GM18858 (cell line): ENCODE measurements at regions not wholly inside any gene's neighbourhood (a gene's known extent, or its start where the extent isn't known, plus 50 kb on each side); places are given as distances from the start of the nearest gene placed in this dataset.
"Not testable (repeated sequence)": the region's sequence is repeated elsewhere in the genome, so short reads cannot be mapped to it uniquely, and the experiment has no call there.

Experiments used
- ATAC-seq: cut with Tn5 transposase; IDR thresholded peaks from one replicate; pipeline ENCODE4 v1.9.1; 2021; ENCODE audit not compliant: unreplicated experiment

GRCh38 chr3:20842002-20842401 is 656.0 kb upstream of the SGO1 start:
- no peak for ATAC-seq

DNA sequence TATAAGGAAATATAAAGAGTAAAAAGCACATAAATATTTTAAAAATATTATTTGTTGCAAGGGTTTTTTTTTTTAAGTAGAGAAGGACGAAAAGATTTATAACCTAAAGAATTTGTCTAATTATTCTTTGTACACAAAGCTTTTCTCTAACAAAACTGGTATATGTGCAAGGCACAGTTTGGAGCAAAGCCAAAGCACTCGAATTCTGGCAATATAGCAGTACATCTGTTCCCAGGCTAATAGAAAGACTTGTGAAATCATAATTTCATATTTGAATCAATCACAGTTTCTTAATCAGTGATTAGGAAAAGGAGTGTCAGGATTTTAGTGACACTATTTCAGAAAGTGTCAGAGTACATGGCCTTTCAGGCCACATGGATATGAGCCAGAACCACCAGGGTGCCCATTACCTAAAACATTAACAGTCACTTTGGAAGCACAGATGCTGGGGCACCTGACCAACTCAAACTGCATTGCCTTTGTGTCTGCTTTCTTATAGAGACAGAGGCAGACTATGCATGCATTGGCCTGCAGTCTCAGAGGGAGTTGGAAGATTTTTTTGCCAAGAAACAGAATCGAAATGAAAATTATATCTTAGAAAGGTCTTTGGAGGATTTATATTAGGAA is 651.8 kb upstream of the SGO1 start:
- no peak for ATAC-seq

DNA sequence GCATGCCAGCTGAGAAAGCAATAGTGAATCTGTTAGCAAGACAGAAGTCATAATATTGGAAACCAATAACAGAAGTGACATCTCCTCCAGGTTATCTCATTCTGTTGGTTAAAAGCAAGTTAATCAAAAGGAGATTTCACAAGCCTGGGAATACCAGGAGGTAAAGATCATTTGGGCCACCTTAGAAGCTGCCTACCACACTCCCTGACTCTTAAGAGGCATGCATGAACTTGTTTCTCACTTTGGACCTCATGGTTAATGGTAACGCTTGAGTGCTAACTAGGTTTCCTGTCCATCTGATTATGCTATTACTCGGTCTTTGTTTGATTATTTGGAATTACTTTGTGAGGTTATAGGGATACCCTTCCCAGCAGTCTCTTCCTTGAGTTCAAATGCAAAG is 650.8 kb upstream of the SGO1 start:
- no peak for ATAC-seq

DNA sequence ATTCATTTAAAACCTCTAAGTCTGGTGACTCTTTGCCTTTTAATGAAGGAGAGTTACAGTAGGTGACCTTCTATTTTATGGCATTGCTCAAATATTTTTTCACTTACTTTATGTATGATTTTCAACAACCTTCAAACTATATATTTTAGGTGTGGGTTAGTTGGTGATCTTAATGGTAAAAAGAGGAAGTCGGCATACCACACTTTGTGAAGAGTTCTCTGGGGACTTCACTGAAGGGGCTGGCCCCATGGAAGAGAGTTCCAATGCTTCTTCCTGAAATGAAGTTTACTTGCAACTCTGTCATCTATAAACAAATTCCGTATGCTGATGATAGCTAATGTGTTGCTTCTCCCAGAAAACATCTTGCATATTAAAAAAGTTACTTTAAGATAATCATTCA is 647.0 kb upstream of the SGO1 start:
- ATAC-seq = no peak

- no peak for ATAC-seq
Measured at GRCh38 chr3:20822251-20822650, 636.2 kb upstream of the SGO1 start.

DNA sequence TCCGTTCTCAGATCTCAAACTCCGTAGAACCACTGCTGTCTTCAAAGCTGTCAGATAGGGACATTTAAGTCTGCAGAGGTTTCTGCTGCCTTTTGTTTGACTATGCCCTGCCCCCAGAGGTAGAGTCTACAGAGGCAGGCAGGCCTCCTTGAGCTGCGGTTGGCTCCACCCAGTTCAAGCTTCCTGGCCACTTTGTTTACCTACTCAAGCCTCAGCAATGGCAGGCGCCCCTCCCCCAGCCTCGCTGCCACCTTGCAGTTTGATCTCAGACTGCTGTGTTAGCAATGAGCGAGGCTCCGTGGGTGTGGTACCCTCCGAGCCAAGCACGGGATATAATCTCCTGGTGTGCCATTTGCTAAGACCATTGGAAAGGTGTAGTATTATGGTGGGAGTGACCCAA is 634.9 kb upstream of the SGO1 start:
- not testable (repeated sequence) for ATAC-seq

GRCh38 chr3:20811631-20812030 is 625.6 kb upstream of the SGO1 start:
- no peak for ATAC-seq

- ATAC-seq = no peak
Measured at GRCh38 chr3:20811006-20811405, 625.0 kb upstream of the SGO1 start.

DNA sequence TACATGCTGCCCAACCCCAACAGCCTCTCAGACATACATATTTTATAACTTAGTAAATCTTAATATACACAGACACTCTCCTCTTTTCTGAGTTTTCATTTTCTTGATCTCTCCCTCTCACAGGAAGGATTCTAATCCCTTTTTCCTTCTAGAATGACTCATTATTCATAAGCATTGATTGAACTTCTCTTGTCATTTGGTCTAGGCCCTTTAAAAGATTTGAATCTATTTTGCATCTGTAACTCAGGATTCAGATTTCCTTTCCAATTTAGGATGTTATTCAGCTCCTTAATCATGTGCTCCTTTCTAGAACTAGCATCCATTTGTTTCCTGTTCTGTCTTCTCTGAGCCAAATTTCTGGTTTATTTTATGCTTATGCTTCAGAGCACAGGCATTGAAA is 624.5 kb upstream of the SGO1 start:
- ATAC-seq = no peak

DNA sequence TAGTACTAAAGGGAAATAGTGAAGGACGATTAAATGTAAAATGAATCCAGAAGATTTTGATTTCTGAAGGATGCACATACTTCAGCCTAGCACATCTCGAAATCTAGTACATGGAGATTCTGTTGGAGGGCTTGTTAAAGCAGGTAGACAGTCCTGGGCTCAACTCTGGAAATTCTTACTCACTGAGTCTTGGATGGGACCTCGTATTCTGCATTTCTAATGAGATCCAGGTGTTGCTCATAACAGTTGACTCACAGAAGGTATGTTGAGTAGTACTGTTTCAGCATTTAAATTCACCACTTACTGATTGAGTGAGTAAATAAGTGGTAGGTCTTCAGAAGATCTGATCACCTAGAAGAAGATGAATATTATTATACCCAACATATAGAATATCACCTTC is 623.4 kb upstream of the SGO1 start:
- no peak for ATAC-seq

GRCh38 chr3:20808864-20809263 is 622.9 kb upstream of the SGO1 start:
- ATAC-seq = no peak

DNA sequence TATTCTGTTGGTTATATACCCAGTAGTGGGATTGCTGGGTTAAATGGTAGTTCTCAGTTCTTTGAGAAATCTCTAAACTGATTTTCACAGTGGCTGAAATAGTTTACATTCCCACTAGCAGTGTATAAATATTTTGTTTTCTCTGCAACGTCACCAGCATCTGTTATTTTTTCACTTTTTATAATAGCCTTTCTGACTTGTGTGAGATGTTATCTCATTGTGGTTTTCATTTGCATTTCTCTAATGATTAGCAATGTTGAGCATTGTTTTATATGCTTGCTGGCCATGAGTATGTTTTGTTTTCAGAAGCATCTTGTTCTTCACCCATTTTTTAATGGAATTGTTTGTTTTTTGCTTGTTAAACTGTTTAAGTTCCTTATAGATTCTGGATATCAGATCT is 612.7 kb upstream of the SGO1 start:
- no peak for ATAC-seq

DNA sequence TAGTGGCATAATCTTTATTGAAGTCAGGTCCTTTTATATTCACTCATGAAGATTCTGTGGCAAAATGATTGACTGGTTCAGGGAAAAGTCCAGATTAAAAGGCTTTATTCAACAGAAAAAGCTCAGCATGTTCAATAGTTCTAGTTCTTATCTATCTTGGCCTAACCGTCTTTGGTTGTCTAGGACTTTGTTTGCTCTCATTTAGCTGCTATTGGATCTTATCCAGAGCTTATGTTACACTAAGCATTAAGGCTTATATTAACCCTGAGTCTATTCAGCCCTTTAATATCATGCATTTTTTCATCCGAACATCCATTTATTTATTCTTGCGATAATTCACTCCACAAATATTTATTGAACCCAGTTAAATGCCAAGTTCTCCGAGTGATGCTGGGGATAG is 601.0 kb upstream of the SGO1 start:
- no peak for ATAC-seq

GRCh38 chr3:20776692-20777091 is 590.7 kb upstream of the SGO1 start:
- no peak for ATAC-seq

DNA sequence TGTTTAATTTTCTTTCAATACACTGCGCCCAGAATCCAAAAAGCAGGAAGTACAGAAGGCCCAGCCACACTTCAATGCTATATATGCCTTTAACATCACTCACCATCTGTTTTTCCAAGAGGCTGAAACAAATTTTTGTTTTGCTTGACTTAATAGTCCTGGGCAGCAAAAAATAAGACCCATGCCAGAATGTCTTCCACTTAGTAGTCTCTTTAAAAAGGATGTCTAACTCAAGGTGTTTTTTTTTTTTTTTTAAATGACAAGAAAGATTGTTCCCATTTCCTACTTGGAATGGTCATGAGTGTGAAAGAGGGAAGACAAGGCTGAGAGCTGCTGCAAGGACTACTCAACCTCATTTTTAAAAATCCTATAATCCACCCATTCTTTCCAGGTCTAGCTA is 590.3 kb upstream of the SGO1 start:
- ATAC-seq = no peak

- ATAC-seq = no peak
Measured at GRCh38 chr3:20773320-20773984, 587.4 kb upstream of the SGO1 start.

- ATAC-seq = no peak
Measured at GRCh38 chr3:20772869-20773268, 586.9 kb upstream of the SGO1 start.

GRCh38 chr3:20769430-20769829 is 583.4 kb upstream of the SGO1 start:
- ATAC-seq = no peak

DNA sequence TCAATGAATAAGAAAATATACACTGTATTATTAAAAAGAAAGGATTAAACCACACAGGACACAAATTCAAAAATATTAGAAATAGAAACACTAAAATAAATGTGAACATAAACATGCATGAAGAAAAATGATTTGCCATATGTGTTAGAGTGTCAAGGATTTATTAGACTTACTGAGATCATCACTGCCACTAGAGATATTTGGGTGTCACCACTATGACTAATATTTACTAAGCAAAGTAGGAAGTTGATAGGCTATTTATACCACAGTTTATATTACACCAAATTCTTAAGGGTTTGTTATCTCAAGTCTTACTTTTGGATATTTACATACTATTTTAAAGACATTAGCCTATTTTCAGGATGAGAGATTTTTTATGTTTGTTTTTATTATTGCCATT is 575.0 kb upstream of the SGO1 start:
- ATAC-seq = no peak

GRCh38 chr3:20752416-20752815 is 566.4 kb upstream of the SGO1 start:
- no peak for ATAC-seq

DNA sequence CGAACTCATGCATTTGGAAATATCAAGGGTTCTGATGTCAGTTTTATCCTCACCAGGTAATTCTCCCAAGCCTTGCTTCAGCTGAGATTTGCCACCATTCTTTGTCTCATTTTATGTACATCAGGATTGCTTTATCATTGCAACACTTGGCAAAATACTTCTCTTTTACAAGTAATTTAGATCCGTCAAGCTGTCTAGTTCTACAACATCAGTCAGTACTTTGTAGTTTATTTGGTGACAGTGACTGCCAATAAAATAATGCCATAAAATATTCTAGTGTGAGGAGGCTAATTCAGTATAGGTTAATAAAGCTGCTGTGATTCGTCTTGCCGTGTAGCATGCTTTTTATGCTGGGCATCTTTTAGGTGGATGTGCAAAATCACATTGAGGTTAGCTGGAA is 565.3 kb upstream of the SGO1 start:
- ATAC-seq = no peak

DNA sequence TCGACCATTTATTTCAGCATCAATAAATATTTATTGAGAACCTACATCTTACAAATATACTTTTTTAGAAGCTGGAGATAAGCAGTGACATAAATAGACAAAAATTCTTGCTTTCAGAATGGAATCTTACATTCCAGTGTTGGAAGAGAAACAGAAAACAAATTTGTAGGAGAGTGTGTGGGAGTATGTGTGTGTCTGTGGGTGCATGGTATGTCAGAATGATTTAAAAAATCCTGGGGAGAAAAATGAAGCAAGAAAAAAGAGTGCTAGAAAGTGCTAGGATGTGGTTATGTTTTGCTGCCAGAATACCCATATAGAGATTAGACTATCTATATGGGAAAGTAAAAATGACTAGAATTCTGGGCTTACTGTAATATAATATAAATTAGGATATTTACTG is 561.7 kb upstream of the SGO1 start:
- ATAC-seq = no peak
